GM23338 (cell line): ENCODE measurements at regions not wholly inside any gene's neighbourhood (a gene's known extent, or its start where the extent isn't known, plus 50 kb on each side); places are given as distances from the start of the nearest gene placed in this dataset.

ENCODE experiments used
- ATAC-seq: fragments of 200-7000 bp; cut with Tn5 transposase; 3 replicates; pipeline ENCODE4 v1.9.1; 2020
- DNase-seq: peaks from one replicate; pipeline ENCODE4 v3.0.0-alpha.2; 2015; ENCODE audit warnings: low spot score
- H2AFZ ChIP-seq: fragments of 200-600 bp; sonication (generic); 2 replicates; pipeline ENCODE4 v1.8.0; 2016; ENCODE audit warnings: antibody characterized with exemption, mild to moderate bottlenecking, moderate library complexity
- H3F3A ChIP-seq: fragments of 200-600 bp; sonication (generic); replicated peaks from 2 replicates; pipeline ENCODE4 v1.8.0; 2017; ENCODE audit warnings: antibody characterized with exemption, mixed run types, low read depth
- H3K27ac ChIP-seq: fragments of 200-600 bp; sonication (generic); 2 replicates; pipeline ENCODE4 v1.6.1; 2016; ENCODE audit warnings: low read depth
- H3K27me3 ChIP-seq: fragments of 200-600 bp; sonication (generic); 2 replicates; pipeline ENCODE4 v1.8.0; 2016; ENCODE audit warnings: mild to moderate bottlenecking, mixed run types, moderate library complexity; ENCODE audit not compliant: insufficient read depth
- H3K36me3 ChIP-seq: fragments of 200-600 bp; sonication (generic); 2 replicates; pipeline ENCODE4 v1.8.0; 2016; ENCODE audit warnings: mild to moderate bottlenecking; ENCODE audit not compliant: insufficient read depth
- H3K4me1 ChIP-seq: fragments of 200-600 bp; sonication (generic); 2 replicates; pipeline ENCODE4 v1.8.0; 2016; ENCODE audit warnings: mild to moderate bottlenecking, moderate library complexity; ENCODE audit not compliant: insufficient read depth
- H3K4me2 ChIP-seq: fragments of 200-600 bp; sonication (generic); 2 replicates; pipeline ENCODE4 v1.7.1; 2017; ENCODE audit warnings: mixed run types
- H3K4me3 ChIP-seq: fragments of 200-600 bp; sonication (generic); 2 replicates; pipeline ENCODE4 v1.6.1; 2016; ENCODE audit warnings: mixed run types
- H3K79me2 ChIP-seq: fragments of 200-600 bp; sonication (generic); replicated peaks from 2 replicates; pipeline ENCODE4 v1.8.0; 2017; ENCODE audit warnings: mild to moderate bottlenecking; ENCODE audit not compliant: insufficient read depth
- H3K9me2 ChIP-seq: fragments of 200-600 bp; sonication (generic); 2 replicates; pipeline ENCODE4 v1.8.0; 2017; ENCODE audit not compliant: insufficient read depth
- H4K20me1 ChIP-seq: fragments of 200-600 bp; sonication (generic); replicated peaks from 2 replicates; pipeline ENCODE4 v1.8.0; 2017; ENCODE audit warnings: mild to moderate bottlenecking; ENCODE audit not compliant: insufficient read depth
- H3K27ac Mint-ChIP-seq: 2 replicates; pipeline ENCODE4 v1.8.0; 2020; ENCODE audit warnings: inconsistent platforms, mild to moderate bottlenecking, moderate library complexity, mixed read lengths
- H3K27me3 Mint-ChIP-seq: 3 replicates; pipeline ENCODE4 v1.8.0; 2022; ENCODE audit warnings: low read depth, mild to moderate bottlenecking, moderate library complexity, mixed read lengths, inconsistent platforms; ENCODE audit not compliant: insufficient read depth, poor library complexity
- H3K36me3 Mint-ChIP-seq: 3 replicates; pipeline ENCODE4 v1.8.0; 2021; ENCODE audit warnings: low read depth, mild to moderate bottlenecking, inconsistent platforms, moderate library complexity, mixed read lengths
- H3K4me1 Mint-ChIP-seq: 3 replicates; pipeline ENCODE4 v1.8.0; 2020; ENCODE audit warnings: mild to moderate bottlenecking, inconsistent platforms, mixed read lengths
- H3K4me3 Mint-ChIP-seq: 3 replicates; pipeline ENCODE4 v1.8.0; 2021; ENCODE audit warnings: moderate library complexity, mild to moderate bottlenecking, inconsistent platforms, mixed read lengths
- H3K9me3 Mint-ChIP-seq: 3 replicates; pipeline ENCODE4 v1.8.0; 2020; ENCODE audit warnings: moderate library complexity, mild to moderate bottlenecking, inconsistent platforms, mixed read lengths
- CREB1 ChIP-seq: fragments of 250-450 bp; sonication (Bioruptor Pico); IDR thresholded peaks from 2 replicates; pipeline ENCODE4 v1.5.0; 2020; ENCODE audit warnings: low read depth, mild to moderate bottlenecking, moderate library complexity
- CTCF ChIP-seq, 2 experiments: fragments of 200-600 bp in 1 of 2; sonication (generic) in 1 of 2; conservative IDR thresholded peaks; 2 replicates each; pipeline versions ENCODE4 v1.5.1 to v1.6.1; 2016 to 2017; ENCODE audit warnings: antibody characterized with exemption in 2 of 2, low read depth in 2 of 2, mild to moderate bottlenecking in 2 of 2, moderate library complexity in 1 of 2
- ETS1 ChIP-seq: IDR thresholded peaks from 2 replicates; pipeline ENCODE4 v1.6.1; 2016; ENCODE audit warnings: antibody characterized with exemption
- EZH2 ChIP-seq: fragments of 200-600 bp; sonication (generic); IDR thresholded peaks from one replicate; pipeline ENCODE4 v1.8.0; 2017; ENCODE audit warnings: antibody characterized with exemption, mild to moderate bottlenecking, low read depth; ENCODE audit not compliant: unreplicated experiment
- EZH2phosphoT487 ChIP-seq: fragments of 200-600 bp; sonication (generic); IDR thresholded peaks from one replicate; pipeline ENCODE4 v1.8.1; 2018; ENCODE audit warnings: antibody characterized with exemption; ENCODE audit not compliant: unreplicated experiment
- JUNB ChIP-seq: IDR thresholded peaks from one replicate; pipeline ENCODE4 v1.6.1; 2016; ENCODE audit warnings: antibody characterized with exemption; ENCODE audit not compliant: unreplicated experiment
- NANOG ChIP-seq: IDR thresholded peaks from 2 replicates; pipeline ENCODE4 v1.6.1; 2016; ENCODE audit warnings: antibody characterized with exemption, borderline replicate concordance
- REST ChIP-seq: IDR thresholded peaks from one replicate; pipeline ENCODE4 v1.6.1; 2018; ENCODE audit warnings: antibody characterized with exemption; ENCODE audit not compliant: unreplicated experiment
- ZNF462 ChIP-seq: fragments of 250-450 bp; sonication (Bioruptor Pico); IDR thresholded peaks from 2 replicates; pipeline ENCODE4 v1.5.0; 2020; ENCODE audit warnings: mild to moderate bottlenecking, moderate library complexity

- H3K4me1 ChIP-seq = no peaks in the 10 kb centered on the region
- no peaks in the 10 kb centered on the region for H3K9me2 ChIP-seq
- H3K27me3 ChIP-seq = no peaks in the 10 kb centered on the region
- H3K27ac ChIP-seq = no peak overlapping the region
- no peak for DNase-seq
- TF ChIP-seq NANOG = no peak
- no peak for TF ChIP-seq EZH2phosphoT487
- TF ChIP-seq REST = no peak
- no peak for TF ChIP-seq ZNF462 (CRISPR knock-in tag)
- TF ChIP-seq EZH2 = no peak
- no peak for TF ChIP-seq JUNB
- TF ChIP-seq ETS1 = no peak
- no peak for TF ChIP-seq CREB1 (CRISPR knock-in tag)
- TF ChIP-seq CTCF (conservative IDR thresholded peaks at IDR 0.05; ENCODE audit: low read depth in 2 of 2) = no peak
- no peaks in the 10 kb centered on the region; the same call in 1 of the 2 replicates for H3K36me3 ChIP-seq
- ATAC-seq = peak; percentile 43
- H3F3A ChIP-seq = no peaks in the 10 kb centered on the region
- H2AFZ ChIP-seq = peak overlapping the region; percentile 23; the same call in 1 of the 2 replicates
- Mint-ChIP-seq H3K36me3 (peaks cover 11% of the 10 kb centered on the region), H3K27ac (no peak overlapping the region), H3K9me3 (peaks cover 24% of the 10 kb centered on the region), H3K4me1 (no peaks in the 10 kb centered on the region; the same call in 2 of the 3 replicates), H3K4me3 (no peak overlapping the region), H3K27me3 (peaks cover 3% of the 10 kb centered on the region)
- no peak overlapping the region for H3K4me2 ChIP-seq
- H3K4me3 ChIP-seq = no peak overlapping the region
- H4K20me1 ChIP-seq = no peaks in the 10 kb centered on the region
- no peaks in the 10 kb centered on the region for H3K79me2 ChIP-seq
Measured at GRCh38 chr3:127351775-127352350, 64.0 kb upstream of the PRR20G start.
